ENCODE measurements at regions not wholly inside any gene's neighbourhood (a gene's known extent, or its start where the extent isn't known, plus 50 kb on each side); places are given as distances from the start of the nearest gene placed in this dataset.

DNA sequence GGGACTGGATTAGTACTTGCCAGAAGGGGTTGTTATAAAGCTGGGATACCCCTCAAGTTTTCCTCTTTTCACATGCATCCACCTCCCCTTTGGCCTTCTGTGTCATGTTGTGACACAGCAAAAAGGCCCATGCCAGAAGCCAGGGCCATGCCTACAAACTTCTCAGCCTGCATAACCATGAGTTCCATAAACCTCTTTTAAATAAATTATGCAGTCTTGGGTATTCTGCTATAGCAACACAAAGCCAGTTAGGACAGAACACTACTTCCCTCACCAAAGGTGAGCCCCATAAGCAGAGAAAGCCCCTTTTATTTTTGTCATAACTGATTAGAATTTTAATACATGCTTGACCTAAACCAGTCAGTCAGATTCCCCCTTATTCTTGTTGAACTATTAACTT, 801.3 kb downstream of the DNAH5 start:
- no peak overlapping the region for H2AFZ ChIP-seq (ENCODE audit: low read length)
- no peak overlapping the region for H3K4me2 ChIP-seq (ENCODE audit: extremely low read depth, insufficient read depth, low read length)
- no peaks in the 10 kb centered on the region for H3K79me2 ChIP-seq (ENCODE audit: control insufficient read depth, insufficient read depth, low read length)
- TF ChIP-seq EZH2 (IDR thresholded peaks at IDR 0.05; ENCODE audit: low read length, missing control alignments) (no peak), CTCF (conservative IDR thresholded peaks at IDR 0.05 in 1 of 2, IDR thresholded peaks at IDR 0.05 in 1 of 2; ENCODE audit: low read depth in 1 of 2, low read length in 2 of 2) (no peak)
- H3K27me3 ChIP-seq (ENCODE audit: control insufficient read depth, insufficient read depth, low read length): no peaks in the 10 kb centered on the region
- H3K4me3 ChIP-seq (replicated peaks in 1 of 4; ENCODE audit: control extremely low read depth in 1 of 4, insufficient read depth in 1 of 4, low read depth in 3 of 4, low read length in 4 of 4): no peak overlapping the region
- H3K27ac ChIP-seq (ENCODE audit: insufficient read depth, low read length): no peak overlapping the region
- no peak overlapping the region for H3K9ac ChIP-seq (ENCODE audit: insufficient read depth, low read length)
- H3K36me3 ChIP-seq (ENCODE audit: control insufficient read depth, insufficient read depth, low read length): no peaks in the 10 kb centered on the region
- H4K20me1 ChIP-seq (ENCODE audit: control insufficient read depth, extremely low read depth, insufficient read depth, low read length): no peaks in the 10 kb centered on the region
- H3K9me3 ChIP-seq (ENCODE audit: control insufficient read depth, insufficient read depth, low read depth, low read length): no peaks in the 10 kb centered on the region
- no peaks in the 10 kb centered on the region for H3K4me1 ChIP-seq (ENCODE audit: control insufficient read depth, extremely low read depth, insufficient read depth, low read length)
- DNase-seq (ENCODE audit: low read depth in 2 of 2): no peak

DNA sequence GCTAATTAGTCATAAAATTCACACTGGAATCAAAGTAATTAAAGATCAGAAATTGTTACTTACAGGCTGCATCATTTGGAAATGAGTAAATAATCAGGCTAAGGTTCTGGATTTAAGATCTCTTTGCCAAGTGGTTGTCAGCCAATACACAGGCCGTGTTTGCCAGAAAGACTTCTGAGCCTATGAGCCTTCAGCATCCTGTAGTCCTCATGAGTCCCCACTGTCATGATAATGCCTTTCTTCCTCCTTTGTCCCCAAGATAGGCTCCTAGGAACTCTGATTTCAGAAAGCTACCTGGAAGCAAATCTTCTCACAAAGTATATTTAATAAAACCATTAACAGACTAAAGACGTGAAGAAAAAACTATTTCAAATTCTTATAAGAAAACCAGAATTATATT, 810.5 kb downstream of the DNAH5 start:
- H2AFZ ChIP-seq (ENCODE audit: low read length): no peak overlapping the region
- H3K4me2 ChIP-seq (ENCODE audit: extremely low read depth, insufficient read depth, low read length): no peak overlapping the region
- no peak overlapping the region for H3K9ac ChIP-seq (ENCODE audit: insufficient read depth, low read length)
- H3K4me3 ChIP-seq (replicated peaks in 1 of 4; ENCODE audit: control extremely low read depth in 1 of 4, insufficient read depth in 1 of 4, low read depth in 3 of 4, low read length in 4 of 4): no peak overlapping the region
- no peak for DNase-seq (ENCODE audit: low read depth in 2 of 2)
- TF ChIP-seq CTCF (conservative IDR thresholded peaks at IDR 0.05 in 1 of 2, IDR thresholded peaks at IDR 0.05 in 1 of 2; ENCODE audit: low read depth in 1 of 2, low read length in 2 of 2) (no peak), EZH2 (IDR thresholded peaks at IDR 0.05; ENCODE audit: low read length, missing control alignments) (no peak)
- H3K36me3 ChIP-seq (ENCODE audit: control insufficient read depth, insufficient read depth, low read length): no peaks in the 10 kb centered on the region
- no peaks in the 10 kb centered on the region for H3K9me3 ChIP-seq (ENCODE audit: control insufficient read depth, insufficient read depth, low read depth, low read length)
- H3K4me1 ChIP-seq (ENCODE audit: control insufficient read depth, extremely low read depth, insufficient read depth, low read length): no peaks in the 10 kb centered on the region
- no peak overlapping the region for H3K27ac ChIP-seq (ENCODE audit: insufficient read depth, low read length)
- H3K79me2 ChIP-seq (ENCODE audit: control insufficient read depth, insufficient read depth, low read length): no peaks in the 10 kb centered on the region
- no peaks in the 10 kb centered on the region for H3K27me3 ChIP-seq (ENCODE audit: control insufficient read depth, insufficient read depth, low read length)
- no peaks in the 10 kb centered on the region for H4K20me1 ChIP-seq (ENCODE audit: control insufficient read depth, extremely low read depth, insufficient read depth, low read length)

GRCh38 chr5:13115476-13115875, 829.0 kb downstream of the DNAH5 start:
- H3K27ac ChIP-seq (ENCODE audit: insufficient read depth, low read length): no peak overlapping the region
- no peak overlapping the region for H3K4me3 ChIP-seq (replicated peaks in 1 of 4; ENCODE audit: control extremely low read depth in 1 of 4, insufficient read depth in 1 of 4, low read depth in 3 of 4, low read length in 4 of 4)
- no peak overlapping the region for H2AFZ ChIP-seq (ENCODE audit: low read length)
- peak in 1 of 2 donors; percentile 2 for DNase-seq (ENCODE audit: low read depth in 2 of 2)
- H3K9ac ChIP-seq (ENCODE audit: insufficient read depth, low read length): no peak overlapping the region
- H3K4me1 ChIP-seq (ENCODE audit: control insufficient read depth, extremely low read depth, insufficient read depth, low read length): no peaks in the 10 kb centered on the region
- H3K27me3 ChIP-seq (ENCODE audit: control insufficient read depth, insufficient read depth, low read length): no peaks in the 10 kb centered on the region
- H3K4me2 ChIP-seq (ENCODE audit: extremely low read depth, insufficient read depth, low read length): no peak overlapping the region
- H3K9me3 ChIP-seq (ENCODE audit: control insufficient read depth, insufficient read depth, low read depth, low read length): no peaks in the 10 kb centered on the region
- H3K79me2 ChIP-seq (ENCODE audit: control insufficient read depth, insufficient read depth, low read length): no peaks in the 10 kb centered on the region
- H3K36me3 ChIP-seq (ENCODE audit: control insufficient read depth, insufficient read depth, low read length): no peaks in the 10 kb centered on the region
- no peaks in the 10 kb centered on the region for H4K20me1 ChIP-seq (ENCODE audit: control insufficient read depth, extremely low read depth, insufficient read depth, low read length)
- TF ChIP-seq EZH2 (IDR thresholded peaks at IDR 0.05; ENCODE audit: low read length, missing control alignments) (no peak), CTCF (conservative IDR thresholded peaks at IDR 0.05 in 1 of 2, IDR thresholded peaks at IDR 0.05 in 1 of 2; ENCODE audit: low read depth in 1 of 2, low read length in 2 of 2) (no peak)

Data from fibroblast of lung (primary cell).